ENCODE measurements at regions not wholly inside any gene's neighbourhood (a gene's known extent, or its start where the extent isn't known, plus 50 kb on each side); places are given as distances from the start of the nearest gene placed in this dataset.

DNA sequence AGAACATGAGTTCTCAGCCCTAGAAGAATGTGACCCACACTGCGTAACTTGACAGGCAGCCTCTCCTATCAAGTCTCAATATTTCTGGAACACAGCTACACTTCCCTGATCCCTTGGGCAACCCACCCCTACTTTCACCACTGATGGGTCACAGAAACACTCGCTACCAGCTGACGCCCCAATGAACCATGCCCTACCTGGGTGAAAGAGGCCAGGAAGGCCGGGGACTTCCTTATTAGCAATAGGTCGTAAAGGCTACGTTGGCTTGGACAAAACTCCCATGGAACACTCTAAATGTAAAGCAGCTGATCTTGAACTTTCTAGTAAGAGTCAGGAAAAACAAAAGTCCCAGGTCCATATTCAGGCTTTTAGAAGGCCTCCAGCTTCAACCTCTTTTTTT lies 202.3 kb upstream of the KCTD7 start:
- Histone ChIP-seq H3K36me3 (ENCODE audit: insufficient read depth, low read length, poor library complexity, severe bottlenecking) (no peaks in the 10 kb centered on the region), H3K4me3 (ENCODE audit: low read depth, low read length, poor library complexity, severe bottlenecking) (no peak overlapping the region), H3K4me1 (ENCODE audit: insufficient read depth, low read length, poor library complexity, severe bottlenecking) (no peaks in the 10 kb centered on the region), H3K9me3 (ENCODE audit: low read depth, low read length, poor library complexity, severe bottlenecking) (no peaks in the 10 kb centered on the region), H3K27me3 (replicated peaks; ENCODE audit: insufficient read depth, low read depth, low read length, poor library complexity) (no peaks in the 10 kb centered on the region), H3K27ac (ENCODE audit: low read depth, low read length, poor library complexity, severe bottlenecking) (no peak overlapping the region)
- CTCF ChIA-PET: no interaction called here
- POLR2A ChIA-PET (ENCODE audit: low non-redundant PET): no interaction called here
- no TSS peak for BruUV-seq (replicated peaks)
- TF ChIP-seq CTCF (conservative IDR thresholded peaks at IDR 0.05; ENCODE audit: low read depth, low read length) (no peak), EZH2 (IDR thresholded peaks at IDR 0.05; ENCODE audit: borderline replicate concordance, low read depth, low read length, poor library complexity, severe bottlenecking) (no peak)
- intact Hi-C loops (cut with micrococcal nuclease; ENCODE audit: unreplicated experiment): no loop called here
- no peak for DNase-seq (ENCODE audit: low spot score)

DNA sequence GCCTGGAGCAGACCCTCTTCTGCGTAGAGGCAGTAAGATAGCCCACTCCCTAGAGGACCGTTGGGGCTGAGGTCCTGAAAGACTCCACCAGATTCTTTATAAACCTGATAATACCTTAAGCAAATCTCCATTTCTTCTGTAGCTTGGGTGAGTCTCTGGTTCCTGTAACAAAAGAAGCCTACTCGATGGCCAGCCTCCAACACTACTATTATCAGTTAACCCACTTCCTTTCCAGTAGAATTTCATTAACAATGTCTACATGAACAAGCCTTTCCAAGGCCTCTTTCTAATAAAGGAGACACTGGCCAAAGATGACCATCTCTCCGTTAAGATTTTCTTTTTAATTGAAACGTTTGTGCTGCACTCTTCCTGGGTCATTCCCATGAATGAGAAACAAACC lies 201.7 kb upstream of the KCTD7 start:
- no peak overlapping the region for H3K27ac ChIP-seq (ENCODE audit: low read depth, low read length, poor library complexity, severe bottlenecking)
- ChIA-PET POLR2A (ENCODE audit: low non-redundant PET) (no interaction called here), CTCF (no interaction called here)
- no peaks in the 10 kb centered on the region for H3K4me1 ChIP-seq (ENCODE audit: insufficient read depth, low read length, poor library complexity, severe bottlenecking)
- H3K27me3 ChIP-seq (replicated peaks; ENCODE audit: insufficient read depth, low read depth, low read length, poor library complexity): no peaks in the 10 kb centered on the region
- TF ChIP-seq EZH2 (IDR thresholded peaks at IDR 0.05; ENCODE audit: borderline replicate concordance, low read depth, low read length, poor library complexity, severe bottlenecking): no peak
- TF ChIP-seq CTCF (conservative IDR thresholded peaks at IDR 0.05; ENCODE audit: low read depth, low read length): no peak
- no peak for DNase-seq (ENCODE audit: low spot score)
- intact Hi-C loops (cut with micrococcal nuclease; ENCODE audit: unreplicated experiment): no loop called here
- no peaks in the 10 kb centered on the region for H3K36me3 ChIP-seq (ENCODE audit: insufficient read depth, low read length, poor library complexity, severe bottlenecking)
- no peak overlapping the region for H3K4me3 ChIP-seq (ENCODE audit: low read depth, low read length, poor library complexity, severe bottlenecking)
- no peaks in the 10 kb centered on the region for H3K9me3 ChIP-seq (ENCODE audit: low read depth, low read length, poor library complexity, severe bottlenecking)
- no TSS peak for BruUV-seq (replicated peaks)

- no peak for DNase-seq (ENCODE audit: low spot score)
- Histone ChIP-seq H3K4me1 (ENCODE audit: insufficient read depth, low read length, poor library complexity, severe bottlenecking) (no peaks in the 10 kb centered on the region), H3K27me3 (replicated peaks; ENCODE audit: insufficient read depth, low read depth, low read length, poor library complexity) (no peaks in the 10 kb centered on the region), H3K9me3 (ENCODE audit: low read depth, low read length, poor library complexity, severe bottlenecking) (no peaks in the 10 kb centered on the region), H3K36me3 (ENCODE audit: insufficient read depth, low read length, poor library complexity, severe bottlenecking) (no peaks in the 10 kb centered on the region), H3K4me3 (ENCODE audit: low read depth, low read length, poor library complexity, severe bottlenecking) (no peak overlapping the region), H3K27ac (ENCODE audit: low read depth, low read length, poor library complexity, severe bottlenecking) (no peak overlapping the region)
- POLR2A ChIA-PET (ENCODE audit: low non-redundant PET): no interaction called here
- CTCF ChIA-PET: no interaction called here
- TF ChIP-seq EZH2 (IDR thresholded peaks at IDR 0.05; ENCODE audit: borderline replicate concordance, low read depth, low read length, poor library complexity, severe bottlenecking) (no peak), CTCF (conservative IDR thresholded peaks at IDR 0.05; ENCODE audit: low read depth, low read length) (no peak)
- intact Hi-C loops (cut with micrococcal nuclease; ENCODE audit: unreplicated experiment): no loop called here
- no TSS peak for BruUV-seq (replicated peaks)
These were observed 200.7 kb upstream of the KCTD7 start for GRCh38 chr7:66427956-66428355.

All from A673 (cell line).